SK-N-MC (cell line): ENCODE measurements at regions not wholly inside any gene's neighbourhood (a gene's known extent, or its start where the extent isn't known, plus 50 kb on each side); places are given as distances from the start of the nearest gene placed in this dataset.

Experiments
- EZH2 ChIP-seq: fragments of 200-600 bp; sonication (generic); IDR thresholded peaks from one replicate; pipeline ENCODE4 v1.6.1; 2017; ENCODE audit warnings: antibody characterized with exemption
- FOXP2 ChIP-seq: optimal IDR thresholded peaks from 2 replicates; pipeline ENCODE3; 2011; ENCODE audit warnings: mild to moderate bottlenecking, moderate library complexity; ENCODE audit not compliant: insufficient read depth; ENCODE audit errors: extremely low read length, control extremely low read depth
- POLR2AphosphoS5 ChIP-seq: IDR thresholded peaks from 2 replicates; pipeline ENCODE4 v1.6.1; 2012; ENCODE audit warnings: mild to moderate bottlenecking, low read depth, low read length, borderline replicate concordance

- TF ChIP-seq EZH2: no peak
- TF ChIP-seq POLR2AphosphoS5: no peak
- TF ChIP-seq FOXP2: no peak
Measured at GRCh38 chr18:73924836-73925235, 222.8 kb downstream of the FBXO15 start.
